Left kidney (tissue), 1 donor: ENCODE measurements at regions not wholly inside any gene's neighbourhood (a gene's known extent, or its start where the extent isn't known, plus 50 kb on each side); places are given as distances from the start of the nearest gene placed in this dataset.

ENCODE experiments used
- DNase-seq: peaks from one replicate; pipeline ENCODE4 v3.0.0-alpha.2; 2013

DNA sequence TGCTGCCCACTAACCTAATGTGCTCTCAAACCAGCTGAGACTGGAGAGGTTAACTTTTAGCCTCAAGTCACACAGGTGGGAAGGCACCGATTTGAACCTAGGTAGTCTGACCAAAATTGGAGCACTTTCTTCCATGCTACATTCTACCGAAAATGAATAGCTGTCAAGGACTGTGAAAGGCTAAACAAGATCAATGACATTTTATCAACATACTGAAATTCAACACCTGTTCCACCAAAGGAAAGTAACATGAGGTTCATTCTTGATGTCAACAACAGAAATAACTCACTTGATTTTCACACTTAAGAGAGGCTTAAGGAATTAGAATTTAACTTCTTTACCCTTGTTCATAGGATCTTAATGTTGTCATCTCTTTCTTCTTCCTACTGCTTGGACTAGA, 284.4 kb upstream of the MON1B start:
- DNase-seq = no peak

- no peak for DNase-seq
Observed at GRCh38 chr16:76910931-76911330, 280.1 kb upstream of the MON1B start.

DNA sequence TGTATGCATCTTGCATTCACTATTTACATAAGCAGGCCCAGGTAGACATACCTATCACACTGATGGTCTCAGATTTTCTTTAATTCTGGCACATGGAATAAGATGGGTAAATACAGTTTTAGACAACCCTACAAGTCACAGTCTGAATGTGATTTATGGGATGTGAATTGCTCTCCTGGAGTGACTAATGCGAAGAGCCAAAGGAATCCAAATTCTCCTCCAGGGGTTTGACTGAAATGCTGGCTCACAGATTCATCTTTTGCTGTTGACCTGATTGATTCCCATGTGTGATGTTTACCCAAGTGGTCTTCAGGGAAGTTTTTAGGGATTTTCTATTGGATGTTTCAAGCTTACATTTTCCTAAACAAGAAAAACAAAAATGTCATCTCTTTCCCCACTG, 277.9 kb upstream of the MON1B start:
- DNase-seq = no peak

GRCh38 chr16:76926042-76926441, 264.9 kb upstream of the MON1B start:
- DNase-seq = no peak

DNA sequence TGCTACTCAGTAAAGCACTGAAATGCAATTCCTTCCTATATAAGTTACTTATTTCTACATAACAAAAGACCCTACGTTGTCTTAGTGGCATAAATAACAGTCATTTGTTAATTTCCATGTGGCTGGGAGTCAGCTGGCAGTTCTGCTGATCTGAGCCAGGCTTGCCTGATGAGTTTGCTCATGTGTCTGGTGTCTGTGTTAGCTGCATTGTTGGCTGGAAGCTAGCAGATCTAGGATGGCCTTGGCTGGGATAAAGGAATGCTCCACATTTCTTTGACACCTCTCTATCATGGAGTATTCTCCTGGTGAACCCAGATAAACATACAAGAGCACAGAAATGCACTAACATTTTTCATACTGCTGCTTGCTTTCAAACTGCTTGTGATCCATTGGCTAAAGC, 264.4 kb upstream of the MON1B start:
- no peak for DNase-seq

DNA sequence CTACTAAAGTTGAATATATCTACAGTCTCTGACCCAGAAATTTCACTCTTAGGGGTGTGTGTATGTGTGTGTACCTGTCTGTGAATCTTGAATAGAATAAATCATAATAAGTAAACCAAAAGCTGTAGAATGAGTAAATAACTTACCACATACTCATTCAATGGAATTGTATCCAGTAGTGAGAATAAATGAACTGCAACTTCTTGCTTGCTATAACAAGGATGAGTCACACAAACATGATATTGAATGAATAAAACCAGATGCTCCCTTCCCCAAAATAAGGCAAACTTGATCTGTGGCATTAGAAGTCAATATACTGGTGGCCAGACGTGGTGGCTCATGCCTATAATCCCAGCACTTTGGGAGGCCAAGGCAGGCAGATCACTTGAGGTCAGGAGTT, 259.8 kb upstream of the MON1B start:
- no peak for DNase-seq

DNA sequence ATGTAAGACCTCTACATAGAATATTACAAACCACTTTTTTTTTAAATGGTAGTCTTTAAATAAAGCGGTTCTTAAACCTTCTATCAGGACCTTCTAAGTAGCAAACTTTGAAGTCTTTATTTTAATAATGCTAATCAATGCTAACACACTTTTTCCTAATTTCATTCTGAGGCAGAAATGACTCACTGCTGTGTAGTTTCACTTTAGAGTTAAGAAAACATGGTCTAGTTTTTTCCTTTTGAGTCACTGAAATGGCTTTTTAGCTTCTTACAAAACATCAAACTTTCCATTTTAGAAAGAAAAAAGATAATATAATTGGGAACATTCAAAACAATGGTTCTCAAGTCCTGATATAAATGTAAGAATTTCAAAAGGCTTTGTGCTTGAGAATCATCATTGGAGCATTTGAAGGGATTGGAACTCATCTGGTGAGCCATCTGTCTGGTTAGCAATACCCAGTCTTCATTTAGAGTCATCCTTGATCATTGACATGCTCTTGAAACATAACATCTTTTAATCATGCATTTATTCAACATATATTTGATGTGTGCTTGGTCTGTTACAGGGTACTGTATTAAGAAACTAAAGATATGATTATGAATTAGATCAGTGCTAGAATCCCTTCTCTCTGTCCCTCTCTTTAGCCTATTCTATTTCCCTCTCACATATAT, 258.3 kb upstream of the MON1B start:
- DNase-seq = no peak

DNA sequence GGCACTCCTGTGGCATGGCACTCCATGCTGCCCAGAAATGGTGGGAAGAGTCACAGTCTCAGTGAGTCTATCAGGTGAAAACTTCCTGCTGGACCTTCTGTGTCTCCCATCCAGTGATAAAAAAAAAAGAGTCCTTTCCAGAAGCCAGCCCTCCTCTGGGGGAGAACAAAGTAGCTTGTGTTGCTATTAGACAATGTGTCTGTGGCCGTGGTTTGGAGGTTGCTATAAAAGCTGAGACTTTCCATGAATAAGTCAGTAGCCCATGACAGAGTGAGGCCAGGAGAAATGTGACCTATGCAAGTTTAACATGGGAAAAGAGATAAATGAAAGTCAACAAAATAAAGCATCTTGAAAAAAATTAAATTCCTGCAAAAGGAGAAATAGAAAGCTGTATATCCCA, 250.7 kb upstream of the MON1B start:
- no peak for DNase-seq

- no peak for DNase-seq
Observed at GRCh38 chr16:76941113-76941512, 249.9 kb upstream of the MON1B start.

- no peak for DNase-seq
Observed at GRCh38 chr16:76942089-76942488, 248.9 kb upstream of the MON1B start.

DNA sequence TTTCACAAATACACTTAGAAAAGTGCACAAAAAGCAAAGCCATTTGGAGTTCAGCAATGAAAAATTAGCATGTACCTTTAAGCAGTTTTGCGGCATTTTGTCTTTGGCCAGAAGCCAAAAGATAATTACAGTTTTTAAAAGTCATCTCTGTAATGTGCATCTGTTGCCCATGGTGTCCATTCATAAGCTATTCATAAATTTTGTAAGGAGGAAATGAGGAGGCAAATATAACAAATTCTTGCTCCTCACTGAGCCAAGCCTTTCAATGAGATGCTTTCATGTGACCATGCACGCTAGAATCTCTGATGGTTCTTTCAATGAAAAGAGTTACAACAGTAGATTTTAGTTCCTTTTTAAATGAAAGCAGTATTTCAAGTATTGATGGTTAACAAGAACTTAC, 247.1 kb upstream of the MON1B start:
- DNase-seq = no peak

DNA sequence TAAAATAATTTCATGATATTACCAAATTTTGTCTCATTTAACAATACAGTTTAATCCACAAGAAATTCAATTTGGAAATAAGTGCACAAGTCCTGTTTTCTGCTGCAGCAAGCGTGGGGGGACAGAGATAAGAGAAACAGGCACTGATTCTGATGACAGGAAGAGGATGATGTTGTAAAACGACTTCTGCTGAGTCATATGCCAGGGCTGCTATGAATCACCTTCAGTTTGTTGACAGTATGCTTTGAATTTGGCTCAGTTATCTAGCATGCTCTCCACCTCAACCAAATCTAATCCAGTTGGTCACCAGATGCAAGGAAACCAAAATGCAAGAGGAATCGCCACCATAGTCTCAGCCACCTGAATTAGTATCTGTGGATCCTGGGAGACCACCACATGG, 244.1 kb upstream of the MON1B start:
- no peak for DNase-seq

DNA sequence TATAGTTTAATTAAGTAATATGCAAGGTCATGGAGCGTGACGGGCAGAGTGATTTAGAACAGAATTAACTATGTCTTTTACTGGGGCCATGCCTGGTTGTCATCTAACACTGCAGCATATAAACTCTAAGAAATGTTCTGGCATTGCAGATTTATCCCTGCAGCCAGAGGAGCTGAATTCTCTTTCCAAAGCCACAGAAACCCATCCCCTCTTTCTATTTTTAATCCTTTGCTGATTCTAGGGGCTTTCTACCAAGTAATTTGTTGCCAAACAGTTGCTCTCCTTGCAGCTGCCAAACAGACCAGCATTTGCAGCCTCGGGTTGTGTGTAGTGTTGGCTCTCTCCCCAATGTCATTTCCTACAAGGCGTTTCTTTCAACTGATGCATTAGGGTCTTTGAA, 243.2 kb upstream of the MON1B start:
- DNase-seq = no peak

GRCh38 chr16:76955629-76956028, 235.4 kb upstream of the MON1B start:
- no peak for DNase-seq

GRCh38 chr16:76956394-76956793, 234.6 kb upstream of the MON1B start:
- DNase-seq = no peak

DNA sequence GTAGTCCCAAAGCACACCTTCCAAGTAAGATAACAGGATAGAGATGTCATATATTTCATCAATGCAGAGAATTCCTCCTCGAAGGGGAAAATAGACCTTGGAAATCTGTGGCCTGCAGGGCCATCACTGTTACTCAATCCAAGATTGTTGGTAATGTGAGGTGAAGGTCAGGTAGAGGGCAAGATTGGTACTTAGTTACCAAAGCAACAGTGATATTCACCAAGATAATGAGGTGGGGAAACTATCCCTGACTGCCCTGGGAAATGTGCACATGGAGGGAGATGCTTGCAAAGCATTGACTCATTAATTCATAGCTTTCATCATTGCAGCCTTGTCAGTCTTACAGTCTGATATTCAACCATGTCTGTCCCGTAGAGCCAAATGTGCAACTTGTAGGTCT, 234.1 kb upstream of the MON1B start:
- no peak for DNase-seq

DNA sequence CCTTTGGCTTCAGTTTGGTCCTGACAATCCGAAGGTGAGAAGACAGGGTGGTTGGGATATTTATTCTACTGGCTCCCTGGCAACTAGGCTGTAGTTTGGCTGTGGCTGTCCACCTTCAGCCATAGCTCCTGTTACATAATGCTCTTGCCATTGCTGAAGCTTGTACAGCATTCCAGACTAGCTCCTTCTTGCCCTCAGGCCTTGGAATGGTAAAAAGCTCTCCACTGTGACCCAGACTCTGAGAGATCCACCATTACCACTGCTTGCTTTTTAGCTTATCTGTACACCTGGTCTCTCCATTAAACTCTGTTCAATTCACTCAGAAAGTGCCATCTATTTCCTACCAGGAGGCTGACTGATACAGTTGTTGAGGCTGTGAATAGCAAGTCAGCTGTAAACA, 231.8 kb upstream of the MON1B start:
- DNase-seq = no peak

GRCh38 chr16:76963614-76964315, 227.2 kb upstream of the MON1B start:
- DNase-seq = no peak

- DNase-seq = no peak
Observed at GRCh38 chr16:76964464-76965154, 226.4 kb upstream of the MON1B start.

- DNase-seq = no peak
Observed at GRCh38 chr16:76970087-76970744, 220.8 kb upstream of the MON1B start.

DNA sequence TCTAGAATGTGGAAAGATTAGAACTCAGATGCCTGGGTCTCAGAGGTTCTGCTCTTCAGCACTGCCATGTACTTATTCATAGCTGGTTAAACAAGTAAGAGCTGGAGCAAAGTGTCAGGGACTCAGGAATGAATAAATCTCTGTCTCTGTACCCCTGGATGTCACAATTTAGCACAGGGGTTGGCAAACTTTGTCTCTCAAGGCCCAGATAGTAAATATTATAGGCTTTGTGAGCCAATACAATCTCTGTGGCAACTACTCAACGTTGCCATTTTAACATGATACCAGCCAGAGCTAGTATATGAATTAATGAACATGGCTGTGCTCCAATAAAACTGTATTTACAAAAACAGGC, 220.3 kb upstream of the MON1B start:
- no peak for DNase-seq

DNA sequence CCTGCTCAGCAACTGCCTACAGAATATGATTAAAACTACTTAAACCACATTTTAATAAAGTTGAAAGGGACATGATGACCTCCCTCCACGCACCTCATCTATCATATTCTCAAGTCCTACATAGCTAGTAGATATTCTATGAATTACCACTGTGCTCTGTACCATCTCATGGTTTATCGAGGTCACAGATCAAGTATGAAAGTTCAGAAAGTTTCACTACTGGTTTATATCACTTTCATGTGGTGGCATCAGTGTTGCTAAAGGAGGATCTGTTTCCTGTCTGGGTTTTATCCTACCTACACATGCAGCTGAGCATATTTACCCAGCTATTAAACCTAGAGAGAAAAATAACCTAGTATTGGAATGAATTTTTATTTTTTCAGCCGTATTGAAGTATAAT, 214.9 kb upstream of the MON1B start:
- no peak for DNase-seq

DNA sequence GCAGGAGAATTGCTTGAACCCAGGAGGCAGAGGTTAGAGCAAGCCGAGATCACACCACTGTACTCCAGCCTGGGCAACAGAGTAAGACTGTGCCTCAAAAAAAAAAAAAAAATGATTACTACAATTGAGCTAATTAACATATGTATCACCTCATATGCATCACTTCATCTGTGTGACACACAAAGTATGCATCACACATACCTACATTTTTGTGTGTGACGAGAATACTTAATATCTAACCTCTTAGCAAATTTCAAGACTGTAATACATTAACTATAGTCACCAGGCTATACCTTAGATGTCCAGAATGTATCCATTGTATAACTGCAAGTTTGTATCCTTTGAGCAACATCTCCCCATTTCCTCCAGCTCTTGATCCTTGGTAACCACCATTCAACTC, 214.2 kb upstream of the MON1B start:
- no peak for DNase-seq
